GM12878 (cell line): ENCODE measurements at regions not wholly inside any gene's neighbourhood (a gene's known extent, or its start where the extent isn't known, plus 50 kb on each side); places are given as distances from the start of the nearest gene placed in this dataset.
A peak's percentile ranks its signal among the peaks of the same experiment; 100 is the strongest.

Experiments
- ATF3 ChIP-seq: IDR thresholded peaks from 2 replicates; pipeline ENCODE4 v1.6.1; 2011; ENCODE audit warnings: low read depth, mild to moderate bottlenecking, low read length, moderate library complexity, borderline replicate concordance; ENCODE audit errors: extremely low read depth
- BACH1 ChIP-seq: fragments of 450-650 bp; IDR thresholded peaks from 2 replicates; pipeline ENCODE4 v1.6.1; 2017; ENCODE audit warnings: mild to moderate bottlenecking, borderline replicate concordance
- EED ChIP-seq: sonication (generic); IDR thresholded peaks from 2 replicates; pipeline ENCODE4 v1.6.1; 2016; ENCODE audit warnings: antibody characterized with exemption, low read depth
- EZH2 ChIP-seq: IDR thresholded peaks from 2 replicates; pipeline ENCODE4 v1.6.1; 2012; ENCODE audit warnings: low read depth, mild to moderate bottlenecking, control low read depth, inconsistent platforms, low read length, borderline replicate concordance; ENCODE audit not compliant: control insufficient read depth
- FOXM1 ChIP-seq: IDR thresholded peaks from 2 replicates; pipeline ENCODE4 v1.6.1; 2012; ENCODE audit warnings: low read depth, mild to moderate bottlenecking, inconsistent platforms, low read length, moderate library complexity
- HDGF ChIP-seq: fragments of 450-650 bp; IDR thresholded peaks from 2 replicates; pipeline ENCODE4 v1.6.1; 2016; ENCODE audit warnings: antibody characterized with exemption
- IKZF1 ChIP-seq: fragments of 450-650 bp; conservative IDR thresholded peaks from 2 replicates; pipeline ENCODE4 v1.6.1; 2017; ENCODE audit warnings: antibody characterized with exemption, mild to moderate bottlenecking
- POLR2AphosphoS5 ChIP-seq: IDR thresholded peaks from 2 replicates; pipeline ENCODE4 v1.6.1; 2011; ENCODE audit warnings: mild to moderate bottlenecking, low read length, inconsistent platforms
- RAD21 ChIP-seq: IDR thresholded peaks from 2 replicates; pipeline ENCODE4 v1.6.1; 2011; ENCODE audit warnings: mild to moderate bottlenecking, low read depth, low read length, moderate library complexity; ENCODE audit not compliant: insufficient read depth
- ZBED1 ChIP-seq: IDR thresholded peaks from 2 replicates; pipeline ENCODE4 v1.6.1; 2016; ENCODE audit warnings: borderline replicate concordance

DNA sequence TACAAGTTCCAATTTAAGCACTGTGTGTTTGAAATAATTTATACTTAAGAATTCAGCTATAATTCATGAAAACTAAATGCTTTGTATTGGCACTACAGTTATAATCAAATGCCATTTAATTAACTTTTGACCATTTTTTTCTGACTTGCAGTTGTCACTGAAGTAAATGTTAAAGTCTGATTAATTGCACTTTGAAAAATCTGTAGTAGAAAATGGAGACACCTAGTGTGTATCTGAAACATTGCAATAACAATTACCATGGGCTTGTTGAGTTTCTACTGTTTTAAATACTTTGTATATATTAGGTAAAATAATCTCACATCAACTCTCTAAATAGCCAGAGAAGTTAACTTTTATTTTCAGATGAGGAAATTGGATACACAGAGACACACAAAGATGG is 458.6 kb upstream of the FSIP2 start:
- TF ChIP-seq ATF3 (no peak), RAD21 (peak; percentile 52), EZH2 (no peak), HDGF (no peak), FOXM1 (no peak), ZBED1 (no peak), EED (no peak), BACH1 (no peak), POLR2AphosphoS5 (no peak), IKZF1 (no peak)
